ENCODE measurements at regions not wholly inside any gene's neighbourhood (a gene's known extent, or its start where the extent isn't known, plus 50 kb on each side); places are given as distances from the start of the nearest gene placed in this dataset.

GRCh38 chr2:12313445-12314126, 403.1 kb upstream of the TRIB2 start:
- TF ChIP-seq CTCF (IDR thresholded peaks at IDR 0.05), result no peak
- no peaks in the 10 kb centered on the region for H3K9me3 ChIP-seq
- no peak overlapping the region for H3K4me3 ChIP-seq
- no peaks in the 10 kb centered on the region for H3K36me3 ChIP-seq (ENCODE audit: low read depth)
- no peak for ATAC-seq
- intact Hi-C loops (cut with DNase I, micrococcal nuclease), result no loop called here
- no peak for DNase-seq
- peaks cover 16% of the 10 kb centered on the region for H3K4me1 ChIP-seq (ENCODE audit: low read depth)

- DNase-seq (no peak), ATAC-seq (peak; percentile 13)
- TF ChIP-seq CTCF (IDR thresholded peaks at IDR 0.05), result no peak
- H3K36me3 ChIP-seq (ENCODE audit: low read depth), result no peaks in the 10 kb centered on the region
- H3K9me3 ChIP-seq, result no peaks in the 10 kb centered on the region
- H3K4me3 ChIP-seq, result no peak overlapping the region
- intact Hi-C loops (cut with DNase I, micrococcal nuclease), result no loop called here
- peaks cover 22% of the 10 kb centered on the region for H3K4me1 ChIP-seq (ENCODE audit: low read depth)
These were observed 402.5 kb upstream of the TRIB2 start for GRCh38 chr2:12314127-12314760.

GRCh38 chr2:12315224-12315623, 401.5 kb upstream of the TRIB2 start:
- Histone ChIP-seq H3K4me3 (no peak overlapping the region), H3K9me3 (no peaks in the 10 kb centered on the region)
- intact Hi-C loops (cut with DNase I, micrococcal nuclease), result no loop called here

GRCh38 chr2:12316476-12316875, 400.3 kb upstream of the TRIB2 start:
- ATAC-seq (no peak), DNase-seq (no peak)
- Histone ChIP-seq H3K4me1 (ENCODE audit: low read depth) (peaks cover 24% of the 10 kb centered on the region), H3K9me3 (no peaks in the 10 kb centered on the region), H3K4me3 (no peak overlapping the region), H3K36me3 (ENCODE audit: low read depth) (no peaks in the 10 kb centered on the region)
- TF ChIP-seq CTCF (IDR thresholded peaks at IDR 0.05), result no peak
- intact Hi-C loops (cut with DNase I, micrococcal nuclease), result no loop called here

More at GRCh38 chr2:12315224-12315623, 401.5 kb upstream of the TRIB2 start:
- DNase-seq (no peak), ATAC-seq (no peak)
- Histone ChIP-seq H3K4me1 (ENCODE audit: low read depth) (peaks cover 24% of the 10 kb centered on the region), H3K36me3 (ENCODE audit: low read depth) (no peaks in the 10 kb centered on the region)
- TF ChIP-seq CTCF (IDR thresholded peaks at IDR 0.05), result no peak

- no peaks in the 10 kb centered on the region for H3K9me3 ChIP-seq
- DNase-seq (no peak), ATAC-seq (no peak)
- no peak for TF ChIP-seq CTCF (IDR thresholded peaks at IDR 0.05)
- peaks cover 24% of the 10 kb centered on the region for H3K4me1 ChIP-seq (ENCODE audit: low read depth)
- H3K36me3 ChIP-seq (ENCODE audit: low read depth), result no peaks in the 10 kb centered on the region
- no peak overlapping the region for H3K4me3 ChIP-seq
- intact Hi-C loops (cut with DNase I, micrococcal nuclease), result no loop called here
These were observed 399.4 kb upstream of the TRIB2 start for GRCh38 chr2:12317286-12317685.

Data from mucosa of descending colon (tissue), 3 donors.